Adipocyte (in vitro differentiated cells): ENCODE measurements at regions not wholly inside any gene's neighbourhood (a gene's known extent, or its start where the extent isn't known, plus 50 kb on each side); places are given as distances from the start of the nearest gene placed in this dataset.

Experiments used
- DNase-seq: peaks from one replicate; pipeline ENCODE4 v3.0.0-alpha.2; 2015; ENCODE audit warnings: low read depth
- H3K27me3 ChIP-seq: replicated peaks from 2 replicates; pipeline ENCODE4 v1.7.0; 2013; ENCODE audit warnings: mild to moderate bottlenecking, low read length, moderate library complexity; ENCODE audit not compliant: control insufficient read depth, insufficient read depth
- H3K36me3 ChIP-seq: 2 replicates; pipeline ENCODE4 v1.7.0; 2013; ENCODE audit warnings: low read length, mild to moderate bottlenecking, moderate library complexity; ENCODE audit not compliant: control insufficient read depth, insufficient read depth, severe bottlenecking
- H3K4me1 ChIP-seq: 2 replicates; pipeline ENCODE4 v1.7.0; 2013; ENCODE audit warnings: mild to moderate bottlenecking, low read length, moderate library complexity; ENCODE audit not compliant: control insufficient read depth, insufficient read depth
- H3K4me3 ChIP-seq: 2 replicates; pipeline ENCODE4 v1.7.0; 2013; ENCODE audit warnings: mild to moderate bottlenecking, low read length, moderate library complexity
- H3K9ac ChIP-seq: 2 replicates; pipeline ENCODE4 v1.7.0; 2013; ENCODE audit warnings: mild to moderate bottlenecking, low read length, moderate library complexity
- H3K9me3 ChIP-seq: 2 replicates; pipeline ENCODE4 v1.7.0; 2013; ENCODE audit warnings: mild to moderate bottlenecking, low read length, moderate library complexity; ENCODE audit not compliant: control insufficient read depth

- Histone ChIP-seq H3K4me3 (no peak overlapping the region), H3K9ac (no peak overlapping the region), H3K9me3 (peaks cover 6% of the 10 kb centered on the region), H3K27me3 (no peaks in the 10 kb centered on the region), H3K4me1 (peaks cover 31% of the 10 kb centered on the region), H3K36me3 (no peaks in the 10 kb centered on the region)
- no peak for DNase-seq
Measured at GRCh38 chr12:88298014-88298682, 156.0 kb downstream of the TMTC3 start.

GRCh38 chr12:88298761-88299242 lies 156.7 kb downstream of the TMTC3 start:
- Histone ChIP-seq H3K27me3 (no peaks in the 10 kb centered on the region), H3K9ac (peak overlapping the region; percentile 34), H3K9me3 (peaks cover 3% of the 10 kb centered on the region), H3K36me3 (no peaks in the 10 kb centered on the region), H3K4me1 (peaks cover 31% of the 10 kb centered on the region), H3K4me3 (peak overlapping the region; percentile 9)
- DNase-seq, result peak; percentile 41

GRCh38 chr12:88299567-88300101 lies 157.5 kb downstream of the TMTC3 start:
- H3K9me3 ChIP-seq, result no peaks in the 10 kb centered on the region
- peak overlapping the region; percentile 46 for H3K4me3 ChIP-seq
- no peaks in the 10 kb centered on the region for H3K27me3 ChIP-seq
- H3K36me3 ChIP-seq, result no peaks in the 10 kb centered on the region
- DNase-seq, result peak; percentile 85
- peaks cover 31% of the 10 kb centered on the region for H3K4me1 ChIP-seq
- H3K9ac ChIP-seq, result peak overlapping the region; percentile 39

- H3K27me3 ChIP-seq, result no peaks in the 10 kb centered on the region
Measured at GRCh38 chr12:88300931-88301330, 158.8 kb downstream of the TMTC3 start.

GRCh38 chr12:88303335-88303734 lies 161.2 kb downstream of the TMTC3 start:
- Histone ChIP-seq H3K27me3 (no peaks in the 10 kb centered on the region), H3K9ac (no peak overlapping the region), H3K36me3 (no peaks in the 10 kb centered on the region), H3K9me3 (no peaks in the 10 kb centered on the region), H3K4me3 (no peak overlapping the region), H3K4me1 (peaks cover 67% of the 10 kb centered on the region)
- no peak for DNase-seq

More at GRCh38 chr12:88300931-88301330, 158.8 kb downstream of the TMTC3 start:
- Histone ChIP-seq H3K9ac (peak overlapping the region; percentile 39), H3K4me1 (peaks cover 43% of the 10 kb centered on the region), H3K9me3 (no peaks in the 10 kb centered on the region), H3K4me3 (peak overlapping the region; percentile 46), H3K36me3 (no peaks in the 10 kb centered on the region)
- DNase-seq, result no peak

- H3K36me3 ChIP-seq, result no peaks in the 10 kb centered on the region
- peaks cover 65% of the 10 kb centered on the region for H3K4me1 ChIP-seq
- no peak for DNase-seq
- no peaks in the 10 kb centered on the region for H3K9me3 ChIP-seq
- peak overlapping the region; percentile 25 for H3K9ac ChIP-seq
- no peak overlapping the region for H3K4me3 ChIP-seq
- no peaks in the 10 kb centered on the region for H3K27me3 ChIP-seq
Measured at GRCh38 chr12:88305254-88305890, 163.3 kb downstream of the TMTC3 start.

- no peak for DNase-seq
- H3K27me3 ChIP-seq, result no peaks in the 10 kb centered on the region
- peak overlapping the region; percentile 50 for H3K4me3 ChIP-seq
- peaks cover 64% of the 10 kb centered on the region for H3K4me1 ChIP-seq
- H3K9me3 ChIP-seq, result no peaks in the 10 kb centered on the region
- H3K36me3 ChIP-seq, result no peaks in the 10 kb centered on the region
- H3K9ac ChIP-seq, result peak overlapping the region; percentile 42
Measured at GRCh38 chr12:88306471-88307069, 164.5 kb downstream of the TMTC3 start.

- H3K4me3 ChIP-seq, result no peak overlapping the region
- H3K36me3 ChIP-seq, result no peaks in the 10 kb centered on the region
- H3K4me1 ChIP-seq, result peaks cover 64% of the 10 kb centered on the region
- no peaks in the 10 kb centered on the region for H3K9me3 ChIP-seq
- H3K9ac ChIP-seq, result peak overlapping the region; percentile 64
- no peak for DNase-seq
- no peaks in the 10 kb centered on the region for H3K27me3 ChIP-seq
Measured at GRCh38 chr12:88307961-88308360, 165.9 kb downstream of the TMTC3 start.

- peak; percentile 65 for DNase-seq
- no peaks in the 10 kb centered on the region for H3K36me3 ChIP-seq
- H3K4me3 ChIP-seq, result no peak overlapping the region
- H3K27me3 ChIP-seq, result no peaks in the 10 kb centered on the region
- H3K4me1 ChIP-seq, result peaks cover 64% of the 10 kb centered on the region
- H3K9me3 ChIP-seq, result no peaks in the 10 kb centered on the region
- H3K9ac ChIP-seq, result peak overlapping the region; percentile 75
Measured at GRCh38 chr12:88308825-88309224, 166.7 kb downstream of the TMTC3 start.

GRCh38 chr12:88309546-88309945 lies 167.4 kb downstream of the TMTC3 start:
- DNase-seq, result peak; percentile 55

GRCh38 chr12:88310069-88310468 lies 168.0 kb downstream of the TMTC3 start:
- Histone ChIP-seq H3K9ac (peak overlapping the region; percentile 75), H3K9me3 (no peaks in the 10 kb centered on the region), H3K4me3 (peak overlapping the region; percentile 50), H3K27me3 (no peaks in the 10 kb centered on the region), H3K36me3 (no peaks in the 10 kb centered on the region), H3K4me1 (peaks cover 61% of the 10 kb centered on the region)
- DNase-seq, result peak; percentile 84

More at GRCh38 chr12:88309546-88309945, 167.4 kb downstream of the TMTC3 start:
- H3K4me3 ChIP-seq, result peak overlapping the region; percentile 50
- peaks cover 64% of the 10 kb centered on the region for H3K4me1 ChIP-seq
- no peaks in the 10 kb centered on the region for H3K27me3 ChIP-seq
- H3K9ac ChIP-seq, result peak overlapping the region; percentile 75
- no peaks in the 10 kb centered on the region for H3K9me3 ChIP-seq
- H3K36me3 ChIP-seq, result no peaks in the 10 kb centered on the region
